B cell (primary cell): ENCODE measurements at regions not wholly inside any gene's neighbourhood (a gene's known extent, or its start where the extent isn't known, plus 50 kb on each side); places are given as distances from the start of the nearest gene placed in this dataset.

Experiments used
- EZH2 ChIP-seq: IDR thresholded peaks from 2 replicates; pipeline ENCODE4 v1.6.1; 2012; ENCODE audit warnings: borderline replicate concordance, low read depth, mild to moderate bottlenecking, moderate library complexity, low read length; ENCODE audit not compliant: insufficient read depth, poor library complexity, severe bottlenecking
- TF ChIP-seq, protein P1 (sequence below): fragments of 200-600 bp; IDR thresholded peaks from one replicate; pipeline ENCODE4 v1.8.0; 2022; ENCODE audit warnings: antibody characterized with exemption, mild to moderate bottlenecking

- TF ChIP-seq, protein P1, sequence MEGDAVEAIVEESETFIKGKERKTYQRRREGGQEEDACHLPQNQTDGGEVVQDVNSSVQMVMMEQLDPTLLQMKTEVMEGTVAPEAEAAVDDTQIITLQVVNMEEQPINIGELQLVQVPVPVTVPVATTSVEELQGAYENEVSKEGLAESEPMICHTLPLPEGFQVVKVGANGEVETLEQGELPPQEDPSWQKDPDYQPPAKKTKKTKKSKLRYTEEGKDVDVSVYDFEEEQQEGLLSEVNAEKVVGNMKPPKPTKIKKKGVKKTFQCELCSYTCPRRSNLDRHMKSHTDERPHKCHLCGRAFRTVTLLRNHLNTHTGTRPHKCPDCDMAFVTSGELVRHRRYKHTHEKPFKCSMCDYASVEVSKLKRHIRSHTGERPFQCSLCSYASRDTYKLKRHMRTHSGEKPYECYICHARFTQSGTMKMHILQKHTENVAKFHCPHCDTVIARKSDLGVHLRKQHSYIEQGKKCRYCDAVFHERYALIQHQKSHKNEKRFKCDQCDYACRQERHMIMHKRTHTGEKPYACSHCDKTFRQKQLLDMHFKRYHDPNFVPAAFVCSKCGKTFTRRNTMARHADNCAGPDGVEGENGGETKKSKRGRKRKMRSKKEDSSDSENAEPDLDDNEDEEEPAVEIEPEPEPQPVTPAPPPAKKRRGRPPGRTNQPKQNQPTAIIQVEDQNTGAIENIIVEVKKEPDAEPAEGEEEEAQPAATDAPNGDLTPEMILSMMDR: no peak
- no peak for TF ChIP-seq EZH2
These were observed 278.4 kb downstream of the RPLP1 start for GRCh38 chr15:69731081-69731330.
